ENCODE measurements at regions not wholly inside any gene's neighbourhood (a gene's known extent, or its start where the extent isn't known, plus 50 kb on each side); places are given as distances from the start of the nearest gene placed in this dataset.

- no peak for TF ChIP-seq CTCF (conservative IDR thresholded peaks at IDR 0.05 in 1 of 2, IDR thresholded peaks at IDR 0.05 in 1 of 2; ENCODE audit: extremely low read depth in 1 of 2, insufficient read depth in 1 of 2, low read depth in 1 of 2, low read length in 2 of 2)
- no peak for TF ChIP-seq EZH2 (IDR thresholded peaks at IDR 0.05; ENCODE audit: borderline replicate concordance, low read length)
Measured at GRCh38 chr6:85251300-85251699, 198.6 kb upstream of the NT5E start.
